Liver (tissue), 8 donors: ENCODE measurements at regions not wholly inside any gene's neighbourhood (a gene's known extent, or its start where the extent isn't known, plus 50 kb on each side); places are given as distances from the start of the nearest gene placed in this dataset.

ENCODE experiments used
- DNase-seq: peaks from one replicate; pipeline ENCODE4 v3.0.0-alpha.2; 2017; ENCODE audit warnings: low spot score
- H3K27ac ChIP-seq, 2 donors: one replicate each; pipeline ENCODE4 v1.7.0; 2013; ENCODE audit warnings: inconsistent platforms in 2 of 2, low read length in 2 of 2, control low read depth in 1 of 2, low read depth in 1 of 2, mild to moderate bottlenecking in 1 of 2
- H3K27me3 ChIP-seq, 4 donors: one replicate each; pipeline versions ENCODE4 v1.6.1 to v1.7.0; 2013; ENCODE audit warnings: low read length in 3 of 4, inconsistent platforms in 1 of 4, mild to moderate bottlenecking in 1 of 4, moderate library complexity in 1 of 4; ENCODE audit not compliant: control insufficient read depth in 4 of 4, insufficient read depth in 4 of 4
- H3K36me3 ChIP-seq, 4 donors: one replicate each; pipeline versions ENCODE4 v1.6.1 to v1.7.0; 2013; ENCODE audit warnings: low read length in 3 of 4, mild to moderate bottlenecking in 3 of 4, low read depth in 1 of 4, moderate library complexity in 1 of 4; ENCODE audit not compliant: control insufficient read depth in 4 of 4, insufficient read depth in 3 of 4
- H3K4me1 ChIP-seq, 4 donors: one replicate each; pipeline versions ENCODE4 v1.6.1 to v1.7.0; 2013; ENCODE audit warnings: low read length in 3 of 4, mild to moderate bottlenecking in 3 of 4, moderate library complexity in 1 of 4; ENCODE audit not compliant: control insufficient read depth in 4 of 4, insufficient read depth in 4 of 4
- H3K4me3 ChIP-seq, 3 donors: one replicate each; pipeline versions ENCODE4 v1.6.1 to v1.7.0; 2013; ENCODE audit warnings: low read length in 3 of 3, control low read depth in 1 of 3, low read depth in 1 of 3, mild to moderate bottlenecking in 1 of 3
- H3K9ac ChIP-seq, 2 donors: one replicate each; pipeline ENCODE4 v1.7.0; 2013; ENCODE audit warnings: low read length in 2 of 2, mild to moderate bottlenecking in 2 of 2, moderate library complexity in 2 of 2, control low read depth in 1 of 2, low read depth in 1 of 2
- H3K9me3 ChIP-seq, 4 donors: one replicate each; pipeline versions ENCODE4 v1.6.1 to v1.7.0; 2013; ENCODE audit warnings: low read length in 3 of 4; ENCODE audit not compliant: control insufficient read depth in 4 of 4
- EGR1 ChIP-seq, 2 donors: IDR thresholded peaks; 2 replicates each; pipeline ENCODE4 v1.6.1; 2016 to 2018; ENCODE audit warnings: antibody characterized with exemption in 2 of 2, low read depth in 2 of 2
- FOXA2 ChIP-seq: IDR thresholded peaks from 2 replicates; pipeline ENCODE4 v1.6.1; 2016; ENCODE audit warnings: antibody characterized with exemption
- GABPA ChIP-seq, 2 donors: IDR thresholded peaks in 1 of 2; conservative IDR thresholded peaks in 1 of 2; 2 replicates each; pipeline ENCODE4 v1.6.1; 2016; ENCODE audit warnings: antibody characterized with exemption in 2 of 2, mild to moderate bottlenecking in 1 of 2, moderate library complexity in 1 of 2
- HNF4G ChIP-seq: IDR thresholded peaks from 2 replicates; pipeline ENCODE4 v1.6.1; 2016; ENCODE audit warnings: antibody characterized with exemption
- JUND ChIP-seq, 2 donors: IDR thresholded peaks; 2 replicates each; pipeline ENCODE4 v1.6.1; 2016; ENCODE audit warnings: antibody characterized with exemption in 2 of 2
- NR2F2 ChIP-seq: IDR thresholded peaks from 2 replicates; pipeline ENCODE4 v1.6.1; 2016; ENCODE audit warnings: antibody characterized with exemption
- RAD21 ChIP-seq, 2 donors: IDR thresholded peaks; 2 replicates each; pipeline ENCODE4 v1.6.1; 2016; ENCODE audit warnings: antibody characterized with exemption in 2 of 2, mild to moderate bottlenecking in 2 of 2
- TAF1 ChIP-seq: conservative IDR thresholded peaks from 2 replicates; pipeline ENCODE4 v1.6.1; 2016; ENCODE audit warnings: antibody characterized with exemption, mild to moderate bottlenecking
- YY1 ChIP-seq: IDR thresholded peaks from 2 replicates; pipeline ENCODE4 v1.6.1; 2016; ENCODE audit warnings: antibody characterized with exemption, mild to moderate bottlenecking
- WGBS: extraction: QIAGEN DNeasy Blood & Tissue Kit; methylation state at CpG from one replicate; pipeline ENCODE4 v1.1.7; 2013; 5-methylcytosine and 5-hydroxymethylcytosine counted together
- TF ChIP-seq, protein P1 (sequence below): fragments of 150-350 bp; IDR thresholded peaks from 2 replicates; pipeline ENCODE4 v1.5.1; 2017; ENCODE audit warnings: improper control_type of control experiment, low read depth, low read length; ENCODE audit not compliant: missing input control
- TF ChIP-seq, protein P2 (sequence below): IDR thresholded peaks from 2 replicates; pipeline ENCODE4 v1.6.1; 2016; ENCODE audit warnings: antibody characterized with exemption
- TF ChIP-seq, protein P3 (sequence below): IDR thresholded peaks from 2 replicates; pipeline ENCODE4 v1.6.1; 2016; ENCODE audit warnings: antibody characterized with exemption
- TF ChIP-seq, protein P4 (sequence below): IDR thresholded peaks from 2 replicates; pipeline ENCODE4 v1.6.1; 2016; ENCODE audit warnings: antibody characterized with exemption
- donor health status: healthy.
- donor health status: healthy.
- donor health status: healthy.
- donor health status: healthy.
- donor health status: healthy.

DNA sequence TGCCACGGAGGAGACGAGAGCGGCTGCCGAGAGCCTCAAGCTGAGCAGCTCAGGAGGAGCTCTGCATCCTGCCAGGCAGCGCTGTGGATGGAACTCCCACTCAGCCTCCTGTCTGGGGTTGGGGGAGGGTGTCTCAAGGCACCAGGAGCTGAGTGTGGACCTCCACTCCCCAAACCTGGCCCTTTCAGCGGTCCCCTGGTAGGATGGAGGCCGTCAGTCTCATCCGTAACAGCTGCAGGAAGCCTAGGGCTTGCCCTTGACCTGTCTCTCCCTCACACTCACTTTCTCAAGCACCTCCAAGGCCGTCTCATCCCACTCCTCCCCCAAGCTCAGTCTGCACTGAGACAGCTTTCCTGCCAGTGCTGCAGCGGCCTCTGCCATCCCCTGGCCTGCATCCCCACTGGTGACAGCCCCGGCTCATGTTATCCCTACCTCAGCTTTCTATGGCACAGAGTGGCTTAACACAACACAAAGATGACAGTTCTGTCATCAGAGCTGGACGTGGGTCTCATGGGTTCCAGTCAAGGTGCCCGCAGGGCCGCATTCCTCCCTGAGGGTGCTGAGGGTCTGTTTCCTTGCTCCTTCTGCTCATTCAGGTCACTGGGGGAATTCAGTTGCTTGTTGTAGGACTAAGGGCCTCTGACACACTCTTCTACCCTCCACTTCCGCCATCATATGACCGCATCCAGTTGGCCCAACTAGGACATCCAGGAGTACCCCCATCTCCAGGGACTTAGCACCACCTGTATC lies 341.9 kb upstream of the B3GAT1 start (continued):
- TF ChIP-seq GABPA (IDR thresholded peaks at IDR 0.05 in 1 of 2, conservative IDR thresholded peaks at IDR 0.05 in 1 of 2): no peak
- TF ChIP-seq, protein P1, sequence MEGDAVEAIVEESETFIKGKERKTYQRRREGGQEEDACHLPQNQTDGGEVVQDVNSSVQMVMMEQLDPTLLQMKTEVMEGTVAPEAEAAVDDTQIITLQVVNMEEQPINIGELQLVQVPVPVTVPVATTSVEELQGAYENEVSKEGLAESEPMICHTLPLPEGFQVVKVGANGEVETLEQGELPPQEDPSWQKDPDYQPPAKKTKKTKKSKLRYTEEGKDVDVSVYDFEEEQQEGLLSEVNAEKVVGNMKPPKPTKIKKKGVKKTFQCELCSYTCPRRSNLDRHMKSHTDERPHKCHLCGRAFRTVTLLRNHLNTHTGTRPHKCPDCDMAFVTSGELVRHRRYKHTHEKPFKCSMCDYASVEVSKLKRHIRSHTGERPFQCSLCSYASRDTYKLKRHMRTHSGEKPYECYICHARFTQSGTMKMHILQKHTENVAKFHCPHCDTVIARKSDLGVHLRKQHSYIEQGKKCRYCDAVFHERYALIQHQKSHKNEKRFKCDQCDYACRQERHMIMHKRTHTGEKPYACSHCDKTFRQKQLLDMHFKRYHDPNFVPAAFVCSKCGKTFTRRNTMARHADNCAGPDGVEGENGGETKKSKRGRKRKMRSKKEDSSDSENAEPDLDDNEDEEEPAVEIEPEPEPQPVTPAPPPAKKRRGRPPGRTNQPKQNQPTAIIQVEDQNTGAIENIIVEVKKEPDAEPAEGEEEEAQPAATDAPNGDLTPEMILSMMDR: no peak
- TF ChIP-seq, protein P2, sequence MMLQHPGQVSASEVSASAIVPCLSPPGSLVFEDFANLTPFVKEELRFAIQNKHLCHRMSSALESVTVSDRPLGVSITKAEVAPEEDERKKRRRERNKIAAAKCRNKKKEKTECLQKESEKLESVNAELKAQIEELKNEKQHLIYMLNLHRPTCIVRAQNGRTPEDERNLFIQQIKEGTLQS: no peak

DNA sequence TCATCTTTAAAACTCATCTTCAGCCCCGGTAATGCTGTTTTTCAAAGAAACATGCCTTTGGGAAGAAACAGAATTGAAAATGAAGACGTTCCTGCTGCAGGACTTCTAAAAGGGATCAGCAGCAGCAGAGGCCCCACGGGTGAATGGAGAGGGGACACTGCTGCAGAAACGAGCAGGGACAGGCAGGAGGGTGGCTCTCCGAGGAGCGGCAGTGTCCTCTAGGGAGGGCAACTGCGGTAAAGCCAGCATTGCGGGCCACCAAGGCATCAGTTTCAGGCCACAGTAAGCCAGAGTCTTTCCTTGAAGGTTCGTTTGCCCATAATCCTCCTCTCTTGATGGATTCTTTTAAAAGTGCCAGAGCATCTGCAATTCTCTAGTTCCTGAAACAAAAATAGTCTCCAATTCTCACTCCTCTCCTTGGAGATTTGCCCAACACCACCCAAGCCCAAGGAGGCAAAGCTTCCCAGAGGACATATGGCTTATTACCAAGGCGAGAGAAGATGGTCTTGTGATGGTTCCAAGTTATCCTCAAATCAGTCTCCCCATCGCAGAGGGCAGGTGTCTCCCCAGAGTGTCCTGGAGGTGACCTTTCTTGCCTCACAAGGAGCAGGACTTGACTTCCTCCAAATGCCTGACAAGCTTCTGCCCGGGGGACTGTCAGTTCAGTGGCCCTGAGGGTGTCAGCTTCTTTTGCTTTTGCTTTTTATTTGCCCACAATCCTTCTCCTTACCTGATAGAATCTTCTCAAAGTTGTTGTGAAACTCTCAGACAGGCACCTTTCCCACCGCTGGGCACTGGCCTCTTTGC lies 341.1 kb upstream of the B3GAT1 start:
- Histone ChIP-seq H3K4me3 (no peak overlapping the region), H3K36me3 (no peaks in the 10 kb centered on the region), H3K9ac (no peak overlapping the region), H3K27ac (no peak overlapping the region), H3K4me1 (no peaks in the 10 kb centered on the region), H3K27me3 (no peaks in the 10 kb centered on the region), H3K9me3 (peaks cover 0 to 8% (median 3%) of the 10 kb centered on the region in 4 donors)
- TF ChIP-seq TAF1: no peak
- DNase-seq: no peak
- 83% methylated on average over 13 of the region's 13 CpGs for WGBS

DNA sequence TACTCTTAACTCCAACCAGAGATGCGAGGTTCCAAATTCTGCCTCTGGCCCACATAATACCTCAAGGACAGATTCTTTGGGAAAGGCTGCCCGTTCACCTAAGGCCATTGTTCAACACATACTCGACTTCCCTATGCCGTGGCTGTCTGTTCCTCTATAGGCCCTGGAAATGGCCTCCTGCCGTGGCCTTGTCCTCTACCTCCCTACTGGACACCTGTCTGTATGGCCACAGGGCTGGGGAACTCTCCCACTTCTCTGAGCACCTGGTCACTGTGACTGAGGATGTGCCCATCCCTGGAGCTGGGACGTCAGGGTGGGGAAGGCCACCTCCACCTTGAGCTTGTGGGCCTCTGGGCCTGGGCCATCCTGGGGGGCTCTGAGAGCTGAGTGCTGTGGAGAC lies 340.5 kb upstream of the B3GAT1 start:
- Histone ChIP-seq H3K4me1 (no peaks in the 10 kb centered on the region), H3K36me3 (no peaks in the 10 kb centered on the region), H3K4me3 (no peak overlapping the region), H3K27ac (no peak overlapping the region), H3K27me3 (no peaks in the 10 kb centered on the region), H3K9me3 (peaks cover 0 to 12% (median 6%) of the 10 kb centered on the region in 4 donors), H3K9ac (no peak overlapping the region)
- no peak for TF ChIP-seq NR2F2
- TF ChIP-seq EGR1 (IDR thresholded peaks at IDR 0.05; ENCODE audit: low read depth in 2 of 2): no peak
- no peak for TF ChIP-seq HNF4G
- no peak for TF ChIP-seq GABPA (IDR thresholded peaks at IDR 0.05 in 1 of 2, conservative IDR thresholded peaks at IDR 0.05 in 1 of 2)
- no peak for TF ChIP-seq FOXA2
- no peak for TF ChIP-seq YY1
- TF ChIP-seq, protein P2: no peak
- TF ChIP-seq, protein P1: no peak
- TF ChIP-seq RAD21 (IDR thresholded peaks at IDR 0.05): no peak
- TF ChIP-seq, protein P3, sequence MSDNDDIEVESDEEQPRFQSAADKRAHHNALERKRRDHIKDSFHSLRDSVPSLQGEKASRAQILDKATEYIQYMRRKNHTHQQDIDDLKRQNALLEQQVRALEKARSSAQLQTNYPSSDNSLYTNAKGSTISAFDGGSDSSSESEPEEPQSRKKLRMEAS: no peak
- TF ChIP-seq JUND (IDR thresholded peaks at IDR 0.05): no peak
- TF ChIP-seq, protein P4, sequence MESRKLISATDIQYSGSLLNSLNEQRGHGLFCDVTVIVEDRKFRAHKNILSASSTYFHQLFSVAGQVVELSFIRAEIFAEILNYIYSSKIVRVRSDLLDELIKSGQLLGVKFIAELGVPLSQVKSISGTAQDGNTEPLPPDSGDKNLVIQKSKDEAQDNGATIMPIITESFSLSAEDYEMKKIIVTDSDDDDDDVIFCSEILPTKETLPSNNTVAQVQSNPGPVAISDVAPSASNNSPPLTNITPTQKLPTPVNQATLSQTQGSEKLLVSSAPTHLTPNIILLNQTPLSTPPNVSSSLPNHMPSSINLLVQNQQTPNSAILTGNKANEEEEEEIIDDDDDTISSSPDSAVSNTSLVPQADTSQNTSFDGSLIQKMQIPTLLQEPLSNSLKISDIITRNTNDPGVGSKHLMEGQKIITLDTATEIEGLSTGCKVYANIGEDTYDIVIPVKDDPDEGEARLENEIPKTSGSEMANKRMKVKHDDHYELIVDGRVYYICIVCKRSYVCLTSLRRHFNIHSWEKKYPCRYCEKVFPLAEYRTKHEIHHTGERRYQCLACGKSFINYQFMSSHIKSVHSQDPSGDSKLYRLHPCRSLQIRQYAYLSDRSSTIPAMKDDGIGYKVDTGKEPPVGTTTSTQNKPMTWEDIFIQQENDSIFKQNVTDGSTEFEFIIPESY: no peak
- DNase-seq: no peak
- 91% methylated on average over 6 of the region's 6 CpGs for WGBS
